ENCODE measurements at regions not wholly inside any gene's neighbourhood (a gene's known extent, or its start where the extent isn't known, plus 50 kb on each side); places are given as distances from the start of the nearest gene placed in this dataset.

Small RNAs in the stretch of these regions (small RNA-seq; reads per million reads assigned to genes)
- 0 reads per million in 3 experiments for gene RNA5SP311
